Neuron (in vitro differentiated cells): ENCODE measurements at regions not wholly inside any gene's neighbourhood (a gene's known extent, or its start where the extent isn't known, plus 50 kb on each side); places are given as distances from the start of the nearest gene placed in this dataset.
"Not testable (repeated sequence)": the region's sequence is repeated elsewhere in the genome, so short reads cannot be mapped to it uniquely, and the experiment has no call there.

Experiments
- H2AFZ ChIP-seq: one replicate; pipeline ENCODE4 v1.6.1; 2013; ENCODE audit warnings: low read depth, mild to moderate bottlenecking, inconsistent platforms, low read length, moderate library complexity
- H3K27me3 ChIP-seq: one replicate; pipeline ENCODE4 v1.6.1; 2013; ENCODE audit warnings: low read length; ENCODE audit not compliant: insufficient read depth
- H3K36me3 ChIP-seq: one replicate; pipeline ENCODE4 v1.6.1; 2013; ENCODE audit warnings: low read length; ENCODE audit not compliant: insufficient read depth
- H3K4me1 ChIP-seq: one replicate; pipeline ENCODE4 v1.6.1; 2013; ENCODE audit warnings: low read length; ENCODE audit not compliant: insufficient read depth
- H3K4me3 ChIP-seq: 2 replicates; pipeline ENCODE4 v1.5.1; 2013; ENCODE audit warnings: mild to moderate bottlenecking, low read length, moderate library complexity
- H3K9me3 ChIP-seq: one replicate; pipeline ENCODE4 v1.6.1; 2013; ENCODE audit warnings: low read length

GRCh38 chr4:56148428-56148827 lies 199.7 kb downstream of the CEP135 start:
- peaks cover 3% of the 10 kb centered on the region for H3K36me3 ChIP-seq
- H3K4me3 ChIP-seq: no peak overlapping the region

GRCh38 chr4:56147371-56147770 lies 198.6 kb downstream of the CEP135 start:
- Histone ChIP-seq H3K4me3 (no peak overlapping the region), H3K4me1 (no peaks in the 10 kb centered on the region), H3K36me3 (no peaks in the 10 kb centered on the region), H3K27me3 (no peaks in the 10 kb centered on the region), H2AFZ (no peak overlapping the region), H3K9me3 (no peaks in the 10 kb centered on the region)

More at GRCh38 chr4:56148428-56148827, 199.7 kb downstream of the CEP135 start:
- Histone ChIP-seq H3K4me1 (no peaks in the 10 kb centered on the region), H3K9me3 (no peaks in the 10 kb centered on the region), H2AFZ (no peak overlapping the region), H3K27me3 (no peaks in the 10 kb centered on the region)

GRCh38 chr4:56146956-56147355 lies 198.2 kb downstream of the CEP135 start:
- Histone ChIP-seq H3K4me1 (no peaks in the 10 kb centered on the region), H3K4me3 (no peak overlapping the region)

GRCh38 chr4:56142088-56142487 lies 193.3 kb downstream of the CEP135 start:
- Histone ChIP-seq H3K4me1 (peaks cover 3% of the 10 kb centered on the region), H3K4me3 (no peak overlapping the region), H3K27me3 (no peaks in the 10 kb centered on the region), H3K9me3 (no peaks in the 10 kb centered on the region), H2AFZ (no peak overlapping the region), H3K36me3 (peaks cover 3% of the 10 kb centered on the region)

More at GRCh38 chr4:56146956-56147355, 198.2 kb downstream of the CEP135 start:
- no peak overlapping the region for H2AFZ ChIP-seq
- no peaks in the 10 kb centered on the region for H3K36me3 ChIP-seq
- no peaks in the 10 kb centered on the region for H3K9me3 ChIP-seq
- no peaks in the 10 kb centered on the region for H3K27me3 ChIP-seq

- Histone ChIP-seq H3K27me3 (no peaks in the 10 kb centered on the region), H3K4me1 (peaks cover 3% of the 10 kb centered on the region), H3K36me3 (peaks cover 3% of the 10 kb centered on the region), H3K9me3 (no peaks in the 10 kb centered on the region), H2AFZ (no peak overlapping the region), H3K4me3 (no peak overlapping the region)
Measured at GRCh38 chr4:56139241-56139827, 190.6 kb downstream of the CEP135 start.

GRCh38 chr4:56134834-56135233 lies 186.1 kb downstream of the CEP135 start:
- not testable (repeated sequence) for H3K36me3 ChIP-seq, H3K9me3 ChIP-seq, H3K27me3 ChIP-seq, H2AFZ ChIP-seq, H3K4me1 ChIP-seq, H3K4me3 ChIP-seq

- Histone ChIP-seq H3K4me3 (no peak overlapping the region), H2AFZ (no peak overlapping the region), H3K27me3 (no peaks in the 10 kb centered on the region), H3K36me3 (peaks cover 3% of the 10 kb centered on the region), H3K9me3 (no peaks in the 10 kb centered on the region), H3K4me1 (peaks cover 8% of the 10 kb centered on the region)
Measured at GRCh38 chr4:56134266-56134665, 185.5 kb downstream of the CEP135 start.

GRCh38 chr4:56132835-56133234 lies 184.1 kb downstream of the CEP135 start:
- no peak overlapping the region for H2AFZ ChIP-seq
- H3K4me1 ChIP-seq: peaks cover 13% of the 10 kb centered on the region
- H3K27me3 ChIP-seq: no peaks in the 10 kb centered on the region
- no peak overlapping the region for H3K4me3 ChIP-seq
- no peaks in the 10 kb centered on the region for H3K9me3 ChIP-seq
- H3K36me3 ChIP-seq: peaks cover 3% of the 10 kb centered on the region

GRCh38 chr4:56132188-56132587 lies 183.4 kb downstream of the CEP135 start:
- H3K27me3 ChIP-seq, H3K9me3 ChIP-seq, H3K4me3 ChIP-seq, H2AFZ ChIP-seq, H3K36me3 ChIP-seq: not testable (repeated sequence)
- peaks cover 19% of the 10 kb centered on the region for H3K4me1 ChIP-seq

GRCh38 chr4:56130606-56131155 lies 181.9 kb downstream of the CEP135 start:
- H3K4me1 ChIP-seq: peaks cover 23% of the 10 kb centered on the region
- H2AFZ ChIP-seq: no peak overlapping the region
- no peak overlapping the region for H3K4me3 ChIP-seq
- no peaks in the 10 kb centered on the region for H3K9me3 ChIP-seq
- H3K27me3 ChIP-seq: no peaks in the 10 kb centered on the region
- H3K36me3 ChIP-seq: no peaks in the 10 kb centered on the region

GRCh38 chr4:56129431-56129861 lies 180.7 kb downstream of the CEP135 start:
- H2AFZ ChIP-seq: no peak overlapping the region
- H3K4me1 ChIP-seq: peaks cover 23% of the 10 kb centered on the region
- H3K27me3 ChIP-seq: no peaks in the 10 kb centered on the region
- H3K9me3 ChIP-seq: no peaks in the 10 kb centered on the region
- H3K36me3 ChIP-seq: no peaks in the 10 kb centered on the region
- no peak overlapping the region for H3K4me3 ChIP-seq

- no peaks in the 10 kb centered on the region for H3K27me3 ChIP-seq
- H3K9me3 ChIP-seq: no peaks in the 10 kb centered on the region
- no peak overlapping the region for H2AFZ ChIP-seq
- H3K36me3 ChIP-seq: no peaks in the 10 kb centered on the region
- H3K4me3 ChIP-seq: no peak overlapping the region
- H3K4me1 ChIP-seq: peaks cover 23% of the 10 kb centered on the region
Measured at GRCh38 chr4:56128213-56128612, 179.5 kb downstream of the CEP135 start.

GRCh38 chr4:56127716-56128115 lies 179.0 kb downstream of the CEP135 start:
- H3K27me3 ChIP-seq: no peaks in the 10 kb centered on the region
- H3K4me1 ChIP-seq: peaks cover 23% of the 10 kb centered on the region
- no peak overlapping the region for H2AFZ ChIP-seq
- H3K9me3 ChIP-seq: no peaks in the 10 kb centered on the region
- H3K4me3 ChIP-seq: no peak overlapping the region
- H3K36me3 ChIP-seq: no peaks in the 10 kb centered on the region

- no peaks in the 10 kb centered on the region for H3K9me3 ChIP-seq
- H3K4me3 ChIP-seq: no peak overlapping the region
- H2AFZ ChIP-seq: no peak overlapping the region
- peaks cover 17% of the 10 kb centered on the region for H3K4me1 ChIP-seq
- H3K27me3 ChIP-seq: no peaks in the 10 kb centered on the region
- peaks cover 4% of the 10 kb centered on the region for H3K36me3 ChIP-seq
Measured at GRCh38 chr4:56123547-56123946, 174.8 kb downstream of the CEP135 start.
